ENCODE measurements at regions not wholly inside any gene's neighbourhood (a gene's known extent, or its start where the extent isn't known, plus 50 kb on each side); places are given as distances from the start of the nearest gene placed in this dataset.

- no peaks in the 10 kb centered on the region for H3K4me1 ChIP-seq (ENCODE audit: control insufficient read depth, insufficient read depth, low read length)
- H3K9me3 ChIP-seq (ENCODE audit: control insufficient read depth, insufficient read depth, low read depth, low read length), result no peaks in the 10 kb centered on the region
- H3K4me3 ChIP-seq (ENCODE audit: low read depth, low read length), result no peak overlapping the region
- CTCF ChIA-PET, result no interaction called here
- H3K36me3 ChIP-seq (ENCODE audit: control insufficient read depth in 2 of 2, insufficient read depth in 1 of 2, low read length in 2 of 2), result no peaks in the 10 kb centered on the region
- TF ChIP-seq ZNF423 (tag by site-specific recombination; IDR thresholded peaks at IDR 0.05) (no peak), KLF17 (tag by site-specific recombination; IDR thresholded peaks at IDR 0.05) (no peak), CTCF (tag by site-specific recombination; IDR thresholded peaks at IDR 0.05) (no peak), ZNF138 (tag by site-specific recombination; IDR thresholded peaks at IDR 0.05; ENCODE audit: borderline replicate concordance) (no peak), ZNF266 (tag by site-specific recombination; IDR thresholded peaks at IDR 0.05; ENCODE audit: low read depth) (no peak), ZNF692 (tag by site-specific recombination; IDR thresholded peaks at IDR 0.05) (no peak), ZNF48 (tag by site-specific recombination; IDR thresholded peaks at IDR 0.05) (no peak), AEBP2 (tag by site-specific recombination; IDR thresholded peaks at IDR 0.05; ENCODE audit: borderline replicate concordance) (no peak), ZNF37A (tag by site-specific recombination; IDR thresholded peaks at IDR 0.05) (no peak), TSHZ1 (tag by site-specific recombination; IDR thresholded peaks at IDR 0.05; ENCODE audit: borderline replicate concordance) (no peak), SP7 (tag by site-specific recombination; IDR thresholded peaks at IDR 0.05) (no peak), ZNF600 (tag by site-specific recombination; IDR thresholded peaks at IDR 0.05) (no peak), KLF8 (tag by site-specific recombination; IDR thresholded peaks at IDR 0.05) (no peak), ZNF558 (tag by site-specific recombination; IDR thresholded peaks at IDR 0.05) (no peak), OVOL3 (tag by site-specific recombination; IDR thresholded peaks at IDR 0.05) (no peak), ZNF530 (tag by site-specific recombination; IDR thresholded peaks at IDR 0.05; ENCODE audit: low read depth) (no peak), ZNF274 (IDR thresholded peaks at IDR 0.05; ENCODE audit: low read length) (no peak), ZNF274 (tag by site-specific recombination; IDR thresholded peaks at IDR 0.05; ENCODE audit: borderline replicate concordance) (no peak), ZNF146 (tag by site-specific recombination; IDR thresholded peaks at IDR 0.05) (no peak)
- POLR2A ChIA-PET, result no interaction called here
- no peak overlapping the region for H3K27ac ChIP-seq (ENCODE audit: extremely low read depth, low read depth, low read length)
Measured at GRCh38 chr15:53843166-53843565, 83.7 kb upstream of the WDR72 start.

Measured in HEK293 (cell line).